Epidermal melanocyte (primary cell): ENCODE measurements at regions not wholly inside any gene's neighbourhood (a gene's known extent, or its start where the extent isn't known, plus 50 kb on each side); places are given as distances from the start of the nearest gene placed in this dataset.

ENCODE experiments used
- DNase-seq: peaks from one replicate; pipeline ENCODE4 v3.0.0; 2011; ENCODE audit warnings: low spot score; ENCODE audit not compliant: insufficient read length

DNA sequence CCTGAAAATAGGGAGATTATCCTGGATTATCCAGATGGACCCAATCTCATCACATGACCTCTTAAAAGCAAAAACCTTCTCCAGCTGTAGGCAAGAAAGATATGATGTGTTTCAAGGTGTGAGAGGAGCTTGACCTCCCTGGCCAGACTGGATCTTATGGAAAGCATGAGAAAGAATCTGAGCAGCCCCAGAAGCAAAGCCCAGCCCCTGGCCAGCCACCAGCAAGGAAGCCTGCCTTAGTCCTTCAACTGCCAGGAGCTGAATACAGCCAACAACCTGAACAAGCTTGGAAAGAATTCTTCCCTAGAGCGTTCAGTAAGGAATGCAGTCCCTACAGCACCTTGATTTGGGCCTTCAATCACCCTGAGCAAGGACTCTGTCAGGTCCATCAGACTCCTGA, 375.0 kb upstream of the CHRM3 start:
- no peak for DNase-seq

DNA sequence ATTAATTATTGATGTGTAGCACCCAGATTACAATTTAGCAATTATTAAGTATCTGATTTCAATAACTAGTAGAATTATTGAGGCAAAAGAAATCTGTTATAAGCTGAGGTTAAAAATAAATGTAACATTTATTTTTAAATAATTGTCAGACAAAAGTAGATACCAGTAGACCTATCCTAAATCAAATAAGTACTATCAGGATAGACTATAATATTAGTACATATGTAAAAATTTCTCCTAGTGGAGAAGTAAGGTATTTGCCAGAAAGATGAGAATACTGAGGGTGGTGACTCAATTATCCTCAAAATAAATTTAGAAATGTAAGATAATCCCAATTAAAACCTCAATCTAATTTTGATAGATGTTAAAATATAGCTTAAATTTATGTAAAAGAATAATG, 377.8 kb upstream of the CHRM3 start:
- no peak for DNase-seq

DNA sequence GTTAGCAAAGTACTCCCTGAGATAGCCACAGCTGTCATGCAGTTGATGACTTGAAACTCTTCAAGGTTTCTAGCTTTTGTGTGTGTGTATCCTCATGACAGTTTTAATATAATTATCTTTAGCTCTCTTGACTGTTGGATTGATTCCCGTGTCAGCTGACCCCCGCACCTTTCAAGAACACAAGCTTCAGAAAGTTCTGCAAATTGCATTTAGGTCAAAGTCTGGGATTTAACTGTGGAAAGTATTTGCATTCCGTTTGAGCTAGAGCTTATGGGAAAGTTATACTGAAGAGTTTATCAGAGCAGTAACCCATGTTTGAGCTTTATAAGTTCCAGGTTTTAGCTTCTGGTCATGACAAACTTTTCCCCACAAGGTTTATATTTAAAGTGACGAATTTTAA, 380.1 kb upstream of the CHRM3 start:
- no peak for DNase-seq

DNA sequence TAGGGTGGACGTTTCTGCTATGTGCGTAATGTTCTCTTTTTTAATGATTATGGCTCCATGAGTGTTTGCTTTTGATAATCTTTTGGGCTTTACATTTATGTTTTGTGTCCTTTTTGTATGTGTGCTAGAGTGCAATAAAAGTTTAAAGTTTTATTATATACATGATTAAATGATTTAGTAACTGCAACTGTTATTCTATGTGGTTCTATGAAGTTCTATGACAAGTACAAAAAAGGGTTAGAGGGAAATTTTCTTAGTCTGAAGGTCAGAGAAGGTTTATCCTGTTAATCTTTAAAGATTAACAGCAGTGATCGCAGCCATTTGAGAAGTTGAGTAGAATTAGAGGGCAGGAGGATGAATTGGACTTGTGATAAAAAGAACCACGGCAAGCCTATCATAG, 386.4 kb upstream of the CHRM3 start:
- no peak for DNase-seq

- DNase-seq, result no peak
Observed at GRCh38 chr1:238998577-238998976, 387.8 kb upstream of the CHRM3 start.

DNA sequence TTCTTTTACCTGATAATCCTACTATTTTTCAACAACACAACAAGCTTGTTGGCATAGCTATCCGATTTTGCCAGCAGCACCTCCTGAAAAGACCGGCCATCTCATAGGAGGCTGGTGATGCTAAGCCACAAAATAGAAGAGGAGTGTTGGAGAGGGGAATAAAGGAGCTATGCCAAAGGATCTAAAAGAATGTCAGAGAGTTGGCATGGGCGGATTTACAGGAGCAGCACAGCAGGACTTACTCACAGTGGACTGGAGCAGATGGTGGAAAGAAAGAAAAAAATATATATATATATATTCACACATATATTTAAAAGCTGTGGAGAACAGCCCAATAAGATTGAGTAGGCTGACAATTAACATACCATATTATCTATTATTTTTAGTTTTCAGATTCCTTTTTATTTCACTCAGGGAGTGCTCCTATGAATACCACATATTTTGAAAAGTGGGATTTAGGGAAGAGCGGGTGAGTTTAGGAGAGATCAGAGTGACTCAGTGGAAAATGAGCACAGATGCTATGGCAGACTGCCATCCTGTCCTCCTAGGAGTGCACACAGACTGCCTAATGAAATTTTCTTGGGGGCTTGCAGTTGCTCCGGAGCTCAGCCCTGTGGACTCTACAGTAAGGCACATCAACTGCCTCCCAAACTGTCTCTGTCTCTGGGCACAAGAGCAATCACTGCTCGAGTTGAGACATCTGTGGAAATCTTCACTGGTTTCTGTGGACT, 394.4 kb upstream of the CHRM3 start:
- DNase-seq, result no peak

DNA sequence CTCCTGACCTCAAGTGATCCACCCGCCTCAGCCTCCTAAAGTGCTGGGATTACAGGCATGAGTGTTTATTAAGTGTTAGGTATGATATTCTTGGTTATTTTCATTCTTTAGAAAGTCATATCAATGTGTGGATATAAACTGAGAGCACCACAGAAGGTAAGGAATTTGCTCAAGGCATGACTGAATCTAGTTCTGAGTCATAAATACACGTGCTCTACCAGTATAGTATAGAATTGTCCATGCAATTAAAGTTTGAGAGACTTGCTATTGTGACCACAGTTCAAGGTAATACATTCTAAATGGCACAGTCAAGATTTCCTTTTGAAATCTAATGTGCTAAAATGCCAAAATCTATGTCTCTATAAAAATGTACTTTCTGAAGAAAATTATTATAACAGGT, 401.1 kb upstream of the CHRM3 start:
- no peak for DNase-seq

DNA sequence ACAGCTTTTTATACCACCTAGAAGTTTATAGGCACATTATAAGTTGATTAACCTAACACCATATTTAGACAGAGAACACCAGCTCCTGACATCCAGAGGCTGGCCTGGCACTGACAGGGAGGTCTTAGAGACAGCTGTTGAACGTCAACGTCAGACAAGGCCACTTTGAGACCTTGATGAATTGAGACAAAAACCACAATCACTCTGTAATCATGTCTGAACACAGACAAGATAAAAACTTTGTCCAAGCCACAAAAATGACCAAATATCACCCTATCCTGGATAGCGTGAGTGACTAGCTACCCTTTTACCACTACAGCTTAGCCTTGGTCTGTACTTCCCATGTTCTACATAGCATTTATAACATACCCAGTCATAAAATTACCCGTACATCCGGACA, 403.6 kb upstream of the CHRM3 start:
- DNase-seq, result no peak

- no peak for DNase-seq
Observed at GRCh38 chr1:238981317-238981933, 404.9 kb upstream of the CHRM3 start.

DNA sequence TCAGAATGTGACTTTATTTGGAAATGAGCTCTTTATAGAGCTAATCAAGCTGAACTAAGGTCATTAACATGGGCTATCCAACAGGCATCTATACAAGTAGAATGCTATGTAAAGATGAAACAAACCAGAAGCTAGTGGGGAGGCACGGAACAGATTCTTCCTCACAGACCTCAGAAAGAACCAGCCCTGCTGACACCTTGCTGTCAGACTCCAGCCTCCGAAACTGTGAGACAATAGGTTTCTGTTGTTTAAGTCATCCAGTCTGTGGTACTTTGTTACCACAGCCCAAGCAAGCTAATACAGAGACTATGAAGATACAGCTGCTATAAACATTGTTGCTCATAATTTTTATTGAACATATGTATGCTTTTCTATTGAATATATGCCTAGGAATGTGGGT, 406.3 kb upstream of the CHRM3 start:
- DNase-seq, result no peak

GRCh38 chr1:238964631-238965030, 421.7 kb upstream of the CHRM3 start:
- DNase-seq, result no peak

GRCh38 chr1:238962941-238963340, 423.4 kb upstream of the CHRM3 start:
- DNase-seq, result no peak

- DNase-seq, result no peak
Observed at GRCh38 chr1:238961790-238962189, 424.6 kb upstream of the CHRM3 start.

DNA sequence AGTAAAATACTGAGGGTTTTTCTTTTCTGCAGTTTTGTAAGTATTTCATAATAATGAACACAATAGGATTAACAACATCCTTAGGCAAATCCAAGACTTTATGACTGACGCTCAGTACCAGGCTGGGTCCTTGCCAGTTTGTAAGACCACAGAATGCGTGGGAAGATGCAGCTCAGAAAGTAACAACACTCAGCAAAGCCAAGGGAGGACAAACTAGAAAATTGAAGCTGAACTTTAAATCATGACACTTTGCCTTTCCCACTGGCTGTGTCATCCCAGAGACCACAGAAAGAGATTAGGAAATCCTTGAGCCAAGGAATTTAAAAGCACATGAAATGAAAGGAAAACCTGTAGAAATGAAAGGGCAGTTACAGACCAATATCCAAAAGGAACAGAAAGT, 426.3 kb upstream of the CHRM3 start:
- no peak for DNase-seq

DNA sequence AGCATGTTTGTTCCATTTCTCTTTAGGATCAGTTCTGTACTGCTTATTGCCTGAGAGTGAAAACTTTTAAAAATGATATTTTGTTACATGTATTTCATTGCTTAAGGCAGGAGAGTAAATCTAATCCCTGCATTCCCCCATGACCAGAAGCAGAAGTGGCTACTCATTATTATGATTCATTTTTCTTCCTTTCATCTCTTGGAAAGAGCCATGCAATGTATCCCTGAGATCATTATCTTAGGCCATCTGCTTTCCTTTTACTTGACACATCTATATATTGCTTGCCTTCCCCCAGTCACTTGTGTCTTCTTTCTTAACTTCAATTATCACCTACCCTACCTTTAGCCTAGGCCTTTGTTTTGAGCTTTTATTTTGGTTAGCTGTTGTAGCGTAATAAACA, 430.4 kb upstream of the CHRM3 start:
- no peak for DNase-seq

DNA sequence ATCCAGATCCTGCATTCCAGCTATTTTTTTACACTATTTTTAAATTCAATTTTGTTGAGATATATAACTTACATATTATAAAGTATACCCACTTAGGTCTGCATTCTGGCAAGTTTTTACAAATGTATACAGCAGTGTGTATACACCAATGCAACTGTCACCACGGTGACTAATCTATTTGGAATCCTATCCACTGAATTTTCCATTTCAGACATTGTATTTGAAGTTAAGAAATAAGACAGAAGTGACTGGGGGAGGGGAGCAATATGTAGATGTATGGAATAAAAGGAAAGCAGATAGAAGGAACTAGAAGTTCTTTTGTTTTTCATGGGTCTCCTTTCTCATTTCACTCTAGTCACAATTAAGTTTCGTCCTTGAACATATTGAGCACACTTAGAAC, 431.5 kb upstream of the CHRM3 start:
- DNase-seq, result no peak

DNA sequence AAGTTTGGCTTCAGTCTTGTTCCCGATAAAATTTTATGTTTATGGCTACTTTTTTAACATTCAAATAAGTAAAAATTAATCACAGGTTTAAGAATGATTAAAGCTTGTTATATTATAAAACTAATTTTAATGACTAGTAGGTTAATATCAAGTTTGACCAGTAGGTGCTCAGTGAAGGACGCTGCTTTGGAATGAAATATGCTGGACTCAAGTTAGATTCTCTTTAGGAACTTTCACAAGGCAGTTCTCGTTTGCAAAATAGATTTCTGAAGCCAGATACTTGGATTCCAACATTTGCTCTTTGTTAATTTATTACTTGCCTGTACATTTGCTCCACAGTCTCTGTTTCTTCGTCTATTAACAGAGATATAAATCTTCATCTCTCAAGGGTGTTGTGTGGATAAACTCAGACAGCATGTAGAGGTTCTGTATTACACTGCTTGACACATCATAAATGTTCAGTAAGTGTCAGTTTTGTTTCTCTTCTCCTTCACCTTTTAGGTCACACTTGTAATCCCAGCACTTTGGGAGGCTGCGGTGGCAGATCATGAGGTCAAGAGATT, 432.8 kb upstream of the CHRM3 start:
- no peak for DNase-seq

GRCh38 chr1:238951809-238952208, 434.6 kb upstream of the CHRM3 start:
- DNase-seq, result no peak

GRCh38 chr1:238950784-238951183, 435.6 kb upstream of the CHRM3 start:
- no peak for DNase-seq

GRCh38 chr1:238950017-238950416, 436.4 kb upstream of the CHRM3 start:
- DNase-seq, result no peak

DNA sequence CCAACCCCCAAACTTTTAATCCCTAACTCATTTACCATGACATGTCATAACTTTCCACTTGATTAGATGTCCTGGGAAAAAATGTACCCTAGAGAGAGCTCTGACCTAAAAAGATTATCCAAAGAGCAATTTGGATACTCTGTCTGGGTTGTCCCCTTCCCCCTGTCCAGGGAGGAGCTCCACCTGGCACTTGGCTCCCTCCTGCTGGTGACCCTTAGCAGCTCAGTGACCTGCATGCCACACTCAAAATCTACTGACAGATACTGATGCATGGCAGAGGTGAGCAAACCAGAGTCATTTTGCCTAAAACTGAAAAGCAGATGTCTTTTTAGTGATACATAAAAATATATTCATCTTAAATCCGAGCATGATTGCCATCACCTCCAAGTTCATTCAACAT, 442.3 kb upstream of the CHRM3 start:
- DNase-seq, result no peak

DNA sequence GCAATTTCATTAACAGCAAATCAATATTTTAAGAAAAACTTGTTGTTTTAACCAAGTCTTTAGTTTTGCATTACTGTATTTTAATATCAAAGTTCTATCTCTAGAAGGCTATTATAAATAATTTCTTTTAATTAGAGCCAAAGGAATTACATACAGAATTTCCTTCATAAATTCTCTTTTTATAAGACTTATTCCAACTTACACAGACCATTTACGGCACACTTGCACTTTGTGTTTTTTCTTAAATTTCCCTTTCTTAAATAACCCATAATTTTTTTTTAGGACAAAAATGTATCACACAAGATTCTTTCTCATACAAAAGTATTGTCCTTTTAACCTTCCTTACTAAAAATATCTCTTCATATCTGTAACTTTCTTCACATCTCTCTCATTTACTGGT, 458.5 kb upstream of the CHRM3 start:
- no peak for DNase-seq

GRCh38 chr1:238916828-238917227, 469.5 kb upstream of the CHRM3 start:
- DNase-seq, result no peak
